ENCODE measurements at regions not wholly inside any gene's neighbourhood (a gene's known extent, or its start where the extent isn't known, plus 50 kb on each side); places are given as distances from the start of the nearest gene placed in this dataset.

DNA sequence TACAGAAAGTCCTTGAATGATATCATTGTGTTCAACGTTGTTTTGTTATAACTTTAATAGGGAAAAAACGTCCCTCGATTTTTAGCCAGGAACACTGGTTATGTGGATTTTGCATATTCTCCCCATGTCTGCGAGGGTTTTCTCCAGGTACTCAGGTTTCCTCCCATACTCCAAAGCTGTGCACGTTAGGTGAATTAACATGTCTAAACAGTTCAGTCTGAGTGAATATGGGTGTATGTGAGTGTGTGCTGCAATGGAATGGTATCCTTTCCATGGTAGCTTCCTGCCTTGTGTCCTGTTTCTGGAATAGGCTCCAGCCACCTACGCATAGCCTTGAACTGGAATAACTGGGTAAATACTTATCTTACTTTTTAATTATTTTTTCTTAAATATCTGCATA is 810.8 kb upstream of the ATXN7L3B start:
- Mint-ChIP-seq H3K36me3 (no peaks in the 10 kb centered on the region), H3K27ac (no peak overlapping the region), H3K4me3 (no peak overlapping the region), H3K4me1 (peaks cover 8% of the 10 kb centered on the region), H3K9me3 (no peaks in the 10 kb centered on the region), H3K27me3 (ENCODE audit: low read depth) (no peaks in the 10 kb centered on the region)
- no peak for DNase-seq (ENCODE audit: low spot score in 2 of 2, unreplicated experiment in 2 of 2)
- TF ChIP-seq, protein P1, sequence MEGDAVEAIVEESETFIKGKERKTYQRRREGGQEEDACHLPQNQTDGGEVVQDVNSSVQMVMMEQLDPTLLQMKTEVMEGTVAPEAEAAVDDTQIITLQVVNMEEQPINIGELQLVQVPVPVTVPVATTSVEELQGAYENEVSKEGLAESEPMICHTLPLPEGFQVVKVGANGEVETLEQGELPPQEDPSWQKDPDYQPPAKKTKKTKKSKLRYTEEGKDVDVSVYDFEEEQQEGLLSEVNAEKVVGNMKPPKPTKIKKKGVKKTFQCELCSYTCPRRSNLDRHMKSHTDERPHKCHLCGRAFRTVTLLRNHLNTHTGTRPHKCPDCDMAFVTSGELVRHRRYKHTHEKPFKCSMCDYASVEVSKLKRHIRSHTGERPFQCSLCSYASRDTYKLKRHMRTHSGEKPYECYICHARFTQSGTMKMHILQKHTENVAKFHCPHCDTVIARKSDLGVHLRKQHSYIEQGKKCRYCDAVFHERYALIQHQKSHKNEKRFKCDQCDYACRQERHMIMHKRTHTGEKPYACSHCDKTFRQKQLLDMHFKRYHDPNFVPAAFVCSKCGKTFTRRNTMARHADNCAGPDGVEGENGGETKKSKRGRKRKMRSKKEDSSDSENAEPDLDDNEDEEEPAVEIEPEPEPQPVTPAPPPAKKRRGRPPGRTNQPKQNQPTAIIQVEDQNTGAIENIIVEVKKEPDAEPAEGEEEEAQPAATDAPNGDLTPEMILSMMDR (IDR thresholded peaks at IDR 0.05; ENCODE audit: unreplicated experiment) = no peak

DNA sequence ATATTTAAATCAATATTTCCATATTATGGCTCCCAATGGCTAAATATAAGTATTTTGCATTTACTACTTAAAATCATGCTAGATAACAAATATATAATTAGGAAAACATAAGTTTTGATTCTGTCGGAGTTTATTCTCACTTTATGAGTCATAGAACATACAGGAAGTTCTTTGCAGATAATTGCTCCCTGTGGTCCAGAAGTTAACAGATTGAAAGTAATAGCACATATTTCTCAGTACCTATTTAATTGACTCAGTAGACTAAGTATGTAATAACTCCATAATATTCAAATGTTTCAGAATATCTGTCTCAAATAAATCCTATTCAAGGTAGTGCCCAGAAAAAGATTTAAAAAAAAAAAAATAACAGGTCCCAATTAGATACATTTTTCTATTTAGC is 806.0 kb upstream of the ATXN7L3B start:
- no peak overlapping the region for H3K27ac Mint-ChIP-seq
- peaks cover 3% of the 10 kb centered on the region for H3K4me1 Mint-ChIP-seq
- H3K9me3 Mint-ChIP-seq = no peaks in the 10 kb centered on the region
- no peaks in the 10 kb centered on the region for H3K27me3 Mint-ChIP-seq (ENCODE audit: low read depth)
- DNase-seq (ENCODE audit: low spot score in 2 of 2, unreplicated experiment in 2 of 2) = no peak
- no peaks in the 10 kb centered on the region for H3K36me3 Mint-ChIP-seq
- no peak overlapping the region for H3K4me3 Mint-ChIP-seq
- TF ChIP-seq, protein P1 (IDR thresholded peaks at IDR 0.05; ENCODE audit: unreplicated experiment) = no peak

DNA sequence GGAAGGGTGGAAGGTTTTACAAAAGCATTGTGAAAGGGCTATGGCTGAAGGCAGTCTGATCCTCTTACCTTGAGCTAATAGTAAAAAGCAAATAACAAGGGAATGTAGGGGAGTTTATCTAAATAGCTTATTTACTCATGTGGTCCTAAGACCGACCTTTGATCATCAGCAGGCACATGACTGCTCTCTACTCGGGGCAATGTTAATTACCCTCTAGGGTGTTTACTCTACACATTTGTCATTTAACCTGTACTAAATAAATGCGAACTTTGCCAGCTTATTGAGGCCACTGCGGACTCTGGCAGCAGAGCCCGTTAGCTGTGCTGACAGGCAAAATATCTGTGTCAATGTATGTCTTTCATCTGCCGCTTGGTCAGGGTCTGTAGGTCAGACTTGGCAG is 768.3 kb upstream of the ATXN7L3B start:
- Mint-ChIP-seq H3K27me3 (ENCODE audit: low read depth) (no peaks in the 10 kb centered on the region), H3K36me3 (no peaks in the 10 kb centered on the region), H3K27ac (no peak overlapping the region), H3K4me3 (no peak overlapping the region), H3K9me3 (peaks cover 26% of the 10 kb centered on the region), H3K4me1 (no peaks in the 10 kb centered on the region)
- no peak for DNase-seq (ENCODE audit: low spot score in 2 of 2, unreplicated experiment in 2 of 2)
- TF ChIP-seq, protein P1 (IDR thresholded peaks at IDR 0.05; ENCODE audit: unreplicated experiment) = no peak

DNA sequence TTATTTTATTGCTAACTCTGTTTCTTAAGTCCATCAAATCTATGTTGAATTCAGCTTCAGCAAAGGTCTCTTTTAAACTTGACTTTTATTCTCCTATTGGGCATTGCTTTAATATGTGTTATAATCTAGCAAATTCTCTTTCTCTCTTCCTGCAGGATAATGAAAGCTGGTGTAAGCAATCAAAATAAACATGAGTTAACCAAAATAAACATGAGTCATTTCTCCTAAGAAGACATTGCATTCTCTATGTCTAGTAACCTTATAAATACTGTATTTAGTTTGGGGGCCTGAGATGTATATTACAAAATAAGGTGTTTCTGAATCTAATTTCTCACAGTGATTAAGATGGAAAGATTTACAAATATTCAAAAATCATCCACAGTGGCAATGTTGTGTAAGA is 739.1 kb upstream of the ATXN7L3B start:
- no peak overlapping the region for H3K4me3 Mint-ChIP-seq
- H3K36me3 Mint-ChIP-seq = peaks cover 4% of the 10 kb centered on the region
- TF ChIP-seq, protein P1 (IDR thresholded peaks at IDR 0.05; ENCODE audit: unreplicated experiment) = no peak
- no peak for DNase-seq (ENCODE audit: low spot score in 2 of 2, unreplicated experiment in 2 of 2)
- H3K9me3 Mint-ChIP-seq = peaks cover 34% of the 10 kb centered on the region
- no peaks in the 10 kb centered on the region for H3K27me3 Mint-ChIP-seq (ENCODE audit: low read depth)
- H3K27ac Mint-ChIP-seq = no peak overlapping the region
- H3K4me1 Mint-ChIP-seq = no peaks in the 10 kb centered on the region

DNA sequence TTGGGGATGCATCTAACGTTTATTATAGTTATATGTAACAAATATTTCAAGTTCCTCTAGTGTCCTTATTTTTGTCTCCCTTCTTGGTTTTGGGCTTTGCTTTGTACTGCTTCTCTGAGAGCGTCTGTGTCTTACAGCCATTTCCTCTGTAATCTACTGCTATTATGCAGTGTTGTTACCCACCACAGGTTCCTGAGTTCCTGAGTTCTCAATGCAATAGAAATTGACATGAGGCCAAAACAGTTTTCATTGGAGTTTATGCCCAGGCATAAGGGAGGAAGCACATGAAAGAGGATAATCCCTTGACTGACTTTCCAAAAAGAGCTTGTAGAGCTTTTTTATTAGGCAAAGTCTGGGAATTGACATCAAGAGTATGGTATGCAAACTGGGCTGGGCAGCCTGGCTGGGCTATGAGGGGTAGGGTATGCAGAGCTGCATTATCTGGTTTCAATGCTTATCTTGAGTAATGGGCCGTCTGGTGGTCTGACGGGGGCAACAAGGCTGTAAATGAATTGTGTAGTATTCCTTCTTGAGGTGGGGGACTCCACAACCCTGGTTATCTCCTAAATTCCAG is 722.5 kb upstream of the ATXN7L3B start:
- H3K36me3 Mint-ChIP-seq = no peaks in the 10 kb centered on the region
- H3K9me3 Mint-ChIP-seq = peaks cover under 1% of the 10 kb centered on the region
- H3K27me3 Mint-ChIP-seq (ENCODE audit: low read depth) = no peaks in the 10 kb centered on the region
- H3K4me1 Mint-ChIP-seq = peaks cover 10% of the 10 kb centered on the region
- DNase-seq (ENCODE audit: low spot score in 2 of 2, unreplicated experiment in 2 of 2) = no peak
- no peak overlapping the region for H3K4me3 Mint-ChIP-seq
- peak overlapping the region; percentile 47 for H3K27ac Mint-ChIP-seq
- TF ChIP-seq, protein P1 (IDR thresholded peaks at IDR 0.05; ENCODE audit: unreplicated experiment) = no peak

DNA sequence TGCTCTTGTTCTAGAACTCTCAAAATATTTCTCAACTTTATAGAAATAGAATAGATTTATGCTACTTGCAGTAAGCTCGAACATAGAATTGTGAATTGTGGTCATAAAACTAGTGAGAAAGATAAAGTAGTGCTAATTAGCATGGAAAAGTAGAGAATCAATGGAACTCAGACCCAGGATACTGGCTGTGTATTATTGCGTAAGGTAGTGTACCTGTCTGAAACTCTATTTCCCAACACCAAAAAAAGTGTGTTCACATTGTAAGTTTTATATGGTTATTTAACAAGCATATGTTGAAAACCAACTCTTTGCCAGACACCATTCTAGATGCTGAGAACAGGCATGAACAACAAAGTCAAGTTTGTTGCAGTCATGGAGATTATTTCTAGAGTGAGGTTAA is 720.5 kb upstream of the ATXN7L3B start:
- H3K9me3 Mint-ChIP-seq = peaks cover 17% of the 10 kb centered on the region
- no peaks in the 10 kb centered on the region for H3K27me3 Mint-ChIP-seq (ENCODE audit: low read depth)
- TF ChIP-seq, protein P1 (IDR thresholded peaks at IDR 0.05; ENCODE audit: unreplicated experiment) = no peak
- H3K4me1 Mint-ChIP-seq = peaks cover 10% of the 10 kb centered on the region
- no peak for DNase-seq (ENCODE audit: low spot score in 2 of 2, unreplicated experiment in 2 of 2)
- H3K27ac Mint-ChIP-seq = no peak overlapping the region
- H3K36me3 Mint-ChIP-seq = no peaks in the 10 kb centered on the region
- no peak overlapping the region for H3K4me3 Mint-ChIP-seq

All from mesothelial cell of epicardium (in vitro differentiated cells).